GM12891 (cell line): ENCODE measurements at regions not wholly inside any gene's neighbourhood (a gene's known extent, or its start where the extent isn't known, plus 50 kb on each side); places are given as distances from the start of the nearest gene placed in this dataset.

ENCODE experiments used
- POLR2A ChIP-seq: IDR thresholded peaks from 2 replicates; pipeline ENCODE4 v1.6.1; 2011; ENCODE audit warnings: low read depth, low read length, control low read depth
- POLR2AphosphoS5 ChIP-seq: IDR thresholded peaks from 2 replicates; pipeline ENCODE4 v1.6.1; 2011; ENCODE audit warnings: low read depth, low read length, control low read depth

- TF ChIP-seq POLR2AphosphoS5 = no peak
- TF ChIP-seq POLR2A = no peak
Measured at GRCh38 chr4:19159874-19160273, 1091.8 kb upstream of the SLIT2 start.
